ENCODE measurements at regions not wholly inside any gene's neighbourhood (a gene's known extent, or its start where the extent isn't known, plus 50 kb on each side); places are given as distances from the start of the nearest gene placed in this dataset.

- Histone ChIP-seq H3K9me3 (ENCODE audit: low read depth, low read length, poor library complexity, severe bottlenecking) (no peaks in the 10 kb centered on the region), H3K4me1 (ENCODE audit: insufficient read depth, low read length, poor library complexity, severe bottlenecking) (no peaks in the 10 kb centered on the region), H3K27ac (ENCODE audit: low read depth, low read length, poor library complexity, severe bottlenecking) (no peak overlapping the region), H3K36me3 (ENCODE audit: insufficient read depth, low read length, poor library complexity, severe bottlenecking) (no peaks in the 10 kb centered on the region), H3K27me3 (replicated peaks; ENCODE audit: insufficient read depth, low read depth, low read length, poor library complexity) (no peaks in the 10 kb centered on the region), H3K4me3 (ENCODE audit: low read depth, low read length, poor library complexity, severe bottlenecking) (no peak overlapping the region)
- DNase-seq (ENCODE audit: low spot score): no peak
- ChIA-PET POLR2A (ENCODE audit: low non-redundant PET) (no interaction called here), CTCF (no interaction called here)
- no TSS peak for BruUV-seq (replicated peaks)
- TF ChIP-seq EZH2 (IDR thresholded peaks at IDR 0.05; ENCODE audit: borderline replicate concordance, low read depth, low read length, poor library complexity, severe bottlenecking) (no peak), CTCF (conservative IDR thresholded peaks at IDR 0.05; ENCODE audit: low read depth, low read length) (no peak)
- intact Hi-C loops (cut with micrococcal nuclease; ENCODE audit: unreplicated experiment): no loop called here
These were observed 1593.5 kb upstream of the ACVR2A start for GRCh38 chr2:146251328-146251727.

DNA sequence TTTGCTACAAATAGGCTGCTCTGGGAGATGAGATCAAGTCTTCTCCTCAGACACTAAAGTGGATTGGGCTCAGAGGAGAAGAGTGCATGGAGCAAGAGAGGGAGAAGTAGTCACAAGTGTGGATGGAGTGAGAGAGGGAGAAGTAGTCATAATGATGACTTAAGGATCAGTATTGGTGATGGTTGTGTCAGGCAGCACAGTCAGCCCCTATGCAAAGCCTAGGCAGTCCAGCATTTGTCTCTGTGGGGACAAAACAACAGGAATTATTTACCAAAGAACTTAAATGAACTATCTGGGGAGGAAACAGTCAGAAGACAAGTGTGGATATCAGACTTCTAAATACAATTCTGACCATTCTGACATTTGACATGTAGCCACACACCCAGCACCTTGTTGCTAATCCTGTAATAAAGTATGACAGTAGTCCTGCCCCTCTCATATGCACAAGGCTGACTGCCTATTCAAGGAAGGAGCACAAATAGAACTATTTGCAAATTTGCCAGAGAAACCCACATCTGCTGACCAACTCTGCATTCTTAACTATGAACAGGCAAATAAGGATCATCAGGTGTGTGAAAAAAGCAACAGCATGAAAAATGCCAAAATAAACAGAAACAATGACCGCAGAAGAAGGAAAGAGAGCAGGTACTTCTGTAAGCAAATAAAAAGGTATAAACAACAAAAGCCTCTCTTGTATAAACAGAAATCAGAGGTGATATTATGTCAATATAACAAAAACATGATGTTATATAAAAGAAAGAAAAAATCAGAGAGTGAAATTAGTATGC, 1597.9 kb upstream of the ACVR2A start:
- Histone ChIP-seq H3K4me3 (ENCODE audit: low read depth, low read length, poor library complexity, severe bottlenecking) (no peak overlapping the region), H3K27ac (ENCODE audit: low read depth, low read length, poor library complexity, severe bottlenecking) (no peak overlapping the region), H3K36me3 (ENCODE audit: insufficient read depth, low read length, poor library complexity, severe bottlenecking) (no peaks in the 10 kb centered on the region), H3K4me1 (ENCODE audit: insufficient read depth, low read length, poor library complexity, severe bottlenecking) (no peaks in the 10 kb centered on the region), H3K9me3 (ENCODE audit: low read depth, low read length, poor library complexity, severe bottlenecking) (no peaks in the 10 kb centered on the region), H3K27me3 (replicated peaks; ENCODE audit: insufficient read depth, low read depth, low read length, poor library complexity) (peaks cover 40% of the 10 kb centered on the region)
- ChIA-PET CTCF (no interaction called here), POLR2A (ENCODE audit: low non-redundant PET) (no interaction called here)
- no peak for TF ChIP-seq EZH2 (IDR thresholded peaks at IDR 0.05; ENCODE audit: borderline replicate concordance, low read depth, low read length, poor library complexity, severe bottlenecking)
- no peak for TF ChIP-seq CTCF (conservative IDR thresholded peaks at IDR 0.05; ENCODE audit: low read depth, low read length)
- intact Hi-C loops (cut with micrococcal nuclease; ENCODE audit: unreplicated experiment): no loop called here
- DNase-seq (ENCODE audit: low spot score): no peak
- no TSS peak for BruUV-seq (replicated peaks)

DNA sequence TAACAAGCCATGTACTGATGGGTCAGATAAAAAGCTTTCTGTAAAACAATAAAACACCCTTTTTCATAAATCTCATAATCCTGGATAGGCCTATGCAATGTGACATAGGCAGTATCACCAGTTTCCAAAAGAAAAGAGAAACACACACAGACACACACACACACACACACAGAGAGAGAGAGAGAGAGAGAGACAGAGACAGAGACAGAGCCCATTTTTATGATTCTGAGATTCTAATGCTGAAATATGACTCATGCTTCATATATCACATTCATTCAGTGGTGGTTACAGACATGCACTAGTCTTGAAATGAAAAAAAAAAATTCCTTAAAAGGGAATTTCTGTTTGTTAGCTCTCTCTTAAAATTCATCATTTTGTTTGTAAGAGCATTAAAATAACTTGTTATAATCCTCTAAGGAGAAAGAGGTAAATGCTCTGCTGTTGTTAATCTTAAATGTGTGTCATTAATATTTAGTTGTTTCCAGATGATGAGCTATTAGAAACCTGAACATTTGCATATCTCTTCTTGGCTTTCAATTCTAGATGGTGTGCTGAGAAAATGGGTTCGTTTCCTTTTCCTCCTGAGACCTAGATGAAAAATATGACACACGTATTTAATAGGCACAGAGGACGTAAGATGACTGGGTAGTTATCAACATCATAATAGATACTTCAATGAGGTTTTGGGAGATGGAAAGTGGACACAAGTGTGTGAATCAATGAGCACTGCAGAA, 1598.7 kb upstream of the ACVR2A start:
- TF ChIP-seq CTCF (conservative IDR thresholded peaks at IDR 0.05; ENCODE audit: low read depth, low read length) (no peak), EZH2 (IDR thresholded peaks at IDR 0.05; ENCODE audit: borderline replicate concordance, low read depth, low read length, poor library complexity, severe bottlenecking) (no peak)
- Histone ChIP-seq H3K4me1 (ENCODE audit: insufficient read depth, low read length, poor library complexity, severe bottlenecking) (no peaks in the 10 kb centered on the region), H3K4me3 (ENCODE audit: low read depth, low read length, poor library complexity, severe bottlenecking) (no peak overlapping the region), H3K27ac (ENCODE audit: low read depth, low read length, poor library complexity, severe bottlenecking) (no peak overlapping the region), H3K9me3 (ENCODE audit: low read depth, low read length, poor library complexity, severe bottlenecking) (no peaks in the 10 kb centered on the region), H3K27me3 (replicated peaks; ENCODE audit: insufficient read depth, low read depth, low read length, poor library complexity) (peaks cover 46% of the 10 kb centered on the region), H3K36me3 (ENCODE audit: insufficient read depth, low read length, poor library complexity, severe bottlenecking) (no peaks in the 10 kb centered on the region)
- CTCF ChIA-PET: no interaction called here
- POLR2A ChIA-PET (ENCODE audit: low non-redundant PET): no interaction called here
- BruUV-seq (replicated peaks): no TSS peak
- DNase-seq (ENCODE audit: low spot score): no peak
- intact Hi-C loops (cut with micrococcal nuclease; ENCODE audit: unreplicated experiment): no loop called here
